Mesenchymal stem cell (in vitro differentiated cells and primary cell): ENCODE measurements at regions not wholly inside any gene's neighbourhood (a gene's known extent, or its start where the extent isn't known, plus 50 kb on each side); places are given as distances from the start of the nearest gene placed in this dataset.

Experiments
- DNase-seq: peaks from one replicate; pipeline ENCODE4 v3.0.0-alpha.2; 2013
- H2AFZ ChIP-seq: one replicate; pipeline ENCODE4 v1.6.1; 2013; ENCODE audit warnings: low read depth, mild to moderate bottlenecking, control low read depth, inconsistent platforms, low read length, moderate library complexity
- H2AK5ac ChIP-seq: 2 replicates; pipeline ENCODE4 v1.6.1; 2013; ENCODE audit warnings: low read length, moderate library complexity, mild to moderate bottlenecking, inconsistent platforms; ENCODE audit not compliant: severe bottlenecking
- H2BK120ac ChIP-seq: one replicate; pipeline ENCODE4 v1.6.1; 2013; ENCODE audit warnings: low read depth, mild to moderate bottlenecking, inconsistent platforms, low read length, moderate library complexity
- H2BK12ac ChIP-seq, 2 experiments: one replicate each; pipeline ENCODE4 v1.6.1; 2013; ENCODE audit warnings: inconsistent platforms in 2 of 2, low read length in 2 of 2, mild to moderate bottlenecking in 2 of 2, moderate library complexity in 2 of 2, control low read depth in 1 of 2
- H2BK15ac ChIP-seq: one replicate; pipeline ENCODE4 v1.6.1; 2013; ENCODE audit warnings: mild to moderate bottlenecking, low read depth, inconsistent platforms; ENCODE audit not compliant: poor library complexity, severe bottlenecking
- H2BK5ac ChIP-seq: 2 replicates; pipeline ENCODE4 v1.6.1; 2013; ENCODE audit warnings: low read depth, mild to moderate bottlenecking, low read length, control low read depth, inconsistent platforms; ENCODE audit not compliant: poor library complexity, severe bottlenecking
- H3K14ac ChIP-seq, 2 experiments: one replicate each; pipeline ENCODE4 v1.6.1; 2013; ENCODE audit warnings: inconsistent platforms in 2 of 2, low read length in 2 of 2, control low read depth in 1 of 2, mild to moderate bottlenecking in 1 of 2, moderate library complexity in 1 of 2
- H3K18ac ChIP-seq, 2 experiments: one replicate each; pipeline ENCODE4 v1.6.1; 2013; ENCODE audit warnings: inconsistent platforms in 2 of 2, low read length in 2 of 2, control low read depth in 1 of 2, low read depth in 1 of 2, mild to moderate bottlenecking in 1 of 2
- H3K23ac ChIP-seq, 2 experiments: one replicate each; pipeline ENCODE4 v1.6.1; 2013; ENCODE audit warnings: inconsistent platforms in 2 of 2, low read length in 2 of 2, mild to moderate bottlenecking in 2 of 2, moderate library complexity in 2 of 2, control low read depth in 1 of 2
- H3K27ac ChIP-seq: 2 replicates; pipeline ENCODE4 v1.5.1; 2013; ENCODE audit warnings: mild to moderate bottlenecking, moderate library complexity, low read length, control low read depth, inconsistent platforms; ENCODE audit not compliant: poor library complexity, severe bottlenecking
- H3K27me3 ChIP-seq, 2 experiments: 2 replicates each; pipeline versions ENCODE4 v1.6.1 to v1.7.0; 2013; ENCODE audit warnings: low read length in 2 of 2, mild to moderate bottlenecking in 2 of 2, moderate library complexity in 2 of 2, control low read depth in 1 of 2, inconsistent platforms in 1 of 2; ENCODE audit not compliant: control insufficient read depth in 1 of 2, insufficient read depth in 1 of 2
- H3K36me3 ChIP-seq, 2 experiments: 2 replicates each; pipeline versions ENCODE4 v1.6.1 to v1.7.0; 2013; ENCODE audit warnings: low read length in 2 of 2, control low read depth in 1 of 2, inconsistent platforms in 1 of 2, low read depth in 1 of 2, mild to moderate bottlenecking in 1 of 2; ENCODE audit not compliant: insufficient read depth in 2 of 2, control insufficient read depth in 1 of 2
- H3K4ac ChIP-seq, 2 experiments: one replicate each; pipeline ENCODE4 v1.6.1; 2013; ENCODE audit warnings: inconsistent platforms in 2 of 2, low read length in 2 of 2, mild to moderate bottlenecking in 2 of 2, moderate library complexity in 2 of 2, control low read depth in 1 of 2, low read depth in 1 of 2
- H3K4me1 ChIP-seq: 2 replicates; pipeline ENCODE4 v1.6.1; 2013; ENCODE audit warnings: low read depth, low read length, control low read depth; ENCODE audit not compliant: control insufficient read depth, insufficient read depth
- H3K4me2 ChIP-seq: 2 replicates; pipeline ENCODE4 v1.6.1; 2013; ENCODE audit warnings: low read length, mild to moderate bottlenecking, inconsistent platforms; ENCODE audit not compliant: poor library complexity, severe bottlenecking
- H3K4me3 ChIP-seq, 2 experiments: 2 replicates each; pipeline versions ENCODE4 v1.5.1 to v1.7.0; 2013; ENCODE audit warnings: low read length in 2 of 2, mild to moderate bottlenecking in 2 of 2, control low read depth in 1 of 2, low read depth in 1 of 2; ENCODE audit not compliant: insufficient read depth in 1 of 2
- H3K79me1 ChIP-seq: replicated peaks from 2 replicates; pipeline ENCODE4 v1.6.1; 2013; ENCODE audit warnings: mild to moderate bottlenecking, control low read depth, low read length, inconsistent platforms; ENCODE audit not compliant: poor library complexity, severe bottlenecking
- H3K9ac ChIP-seq: 2 replicates; pipeline ENCODE4 v1.7.0; 2013; ENCODE audit warnings: mild to moderate bottlenecking, low read length, moderate library complexity
- H3K9me3 ChIP-seq: 2 replicates; pipeline ENCODE4 v1.7.0; 2013; ENCODE audit warnings: mild to moderate bottlenecking, low read length; ENCODE audit not compliant: control insufficient read depth
- H4K8ac ChIP-seq: one replicate; pipeline ENCODE4 v1.6.1; 2013; ENCODE audit warnings: inconsistent platforms, mild to moderate bottlenecking, low read length, moderate library complexity
- H4K91ac ChIP-seq: one replicate; pipeline ENCODE4 v1.6.1; 2013; ENCODE audit warnings: mild to moderate bottlenecking, low read length, inconsistent platforms
- WGBS: methylation state at CpG from one replicate; pipeline ENCODE4 v1.1.7; 2013; ENCODE audit warnings: mixed read lengths; 5-methylcytosine and 5-hydroxymethylcytosine counted together

DNA sequence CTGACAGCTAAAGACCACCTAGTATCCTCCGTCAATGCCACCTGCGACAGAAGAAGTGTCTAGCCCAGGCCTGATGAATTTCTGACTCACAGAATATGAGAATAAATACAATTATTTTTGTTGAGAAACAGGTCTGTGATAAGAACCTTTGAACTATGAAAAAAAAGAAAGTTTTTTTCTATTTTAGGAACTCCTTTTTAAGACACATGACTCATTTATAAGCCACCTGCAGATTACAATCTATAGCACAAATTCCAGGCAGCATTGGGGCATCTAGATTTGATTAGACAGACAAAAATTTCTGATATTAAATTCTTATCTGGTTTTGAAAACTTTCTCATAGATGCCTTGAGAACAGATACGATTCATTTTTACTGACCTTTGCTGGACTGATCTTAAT lies 256.7 kb upstream of the LYZL1 start:
- Histone ChIP-seq H3K36me3 (no peaks in the 10 kb centered on the region), H3K27ac (no peak overlapping the region), H2BK15ac (no peak overlapping the region), H3K79me1 (no peaks in the 10 kb centered on the region), H3K4me2 (no peak overlapping the region), H3K27me3 (peaks cover 0 to 10% of the 10 kb centered on the region in 2 experiments), H3K23ac (no peak overlapping the region), H3K9ac (no peak overlapping the region), H4K8ac (no peak overlapping the region), H2AFZ (no peak overlapping the region), H2BK5ac (no peak overlapping the region), H2BK120ac (no peak overlapping the region), H3K18ac (peak overlapping the region in 1 of 2 experiments; percentile 8), H3K4ac (no peak overlapping the region), H3K9me3 (no peaks in the 10 kb centered on the region), H2BK12ac (no peak overlapping the region), H3K14ac (no peak overlapping the region), H4K91ac (no peak overlapping the region), H2AK5ac (no peak overlapping the region), H3K4me3 (no peak overlapping the region), H3K4me1 (no peaks in the 10 kb centered on the region)
- DNase-seq, result no peak
- 100% methylated on average over 1 of the region's 3 CpGs for WGBS

DNA sequence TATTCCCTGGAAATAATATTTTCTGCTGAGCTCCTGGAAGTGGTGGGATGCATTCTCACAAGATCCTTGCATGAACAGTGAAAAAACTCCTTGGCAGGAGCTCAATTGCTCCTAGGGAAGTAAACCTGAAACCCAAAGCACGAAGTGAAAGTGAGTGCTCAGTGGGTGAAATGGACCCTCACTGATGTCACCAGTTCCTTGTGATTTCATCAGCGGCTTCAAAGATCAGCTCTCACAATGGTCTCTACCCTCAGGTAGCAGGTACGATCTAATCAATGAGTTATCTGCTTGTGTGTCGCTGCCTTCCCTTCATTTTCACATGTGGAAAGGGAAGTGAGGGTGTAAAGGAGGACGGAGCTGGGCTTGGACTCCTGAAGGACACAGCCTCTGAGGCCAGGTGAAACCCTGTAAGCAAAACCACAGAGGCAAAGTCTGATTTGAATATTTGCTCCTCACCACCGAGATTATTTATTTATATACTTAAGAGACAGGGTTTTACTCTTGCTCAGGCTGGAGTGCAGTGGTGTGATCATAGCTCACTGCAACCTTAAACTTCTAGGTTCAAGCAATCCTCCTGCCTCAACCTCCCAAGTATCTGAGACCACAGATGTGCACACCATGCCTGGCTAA lies 255.4 kb upstream of the LYZL1 start:
- Histone ChIP-seq H3K4me3 (no peak overlapping the region), H3K9me3 (no peaks in the 10 kb centered on the region), H4K8ac (no peak overlapping the region), H3K14ac (no peak overlapping the region), H3K4me1 (no peaks in the 10 kb centered on the region), H3K27me3 (peaks cover 0 to 10% of the 10 kb centered on the region in 2 experiments), H3K9ac (no peak overlapping the region), H3K79me1 (no peaks in the 10 kb centered on the region), H2BK15ac (no peak overlapping the region), H4K91ac (no peak overlapping the region), H3K4me2 (no peak overlapping the region), H3K36me3 (no peaks in the 10 kb centered on the region), H2BK12ac (no peak overlapping the region), H2BK5ac (no peak overlapping the region), H3K23ac (no peak overlapping the region), H2BK120ac (no peak overlapping the region), H3K27ac (no peak overlapping the region), H2AK5ac (no peak overlapping the region), H3K4ac (no peak overlapping the region), H3K18ac (no peak overlapping the region), H2AFZ (no peak overlapping the region)
- DNase-seq, result no peak
- 94% methylated on average over 5 of the region's 6 CpGs for WGBS

DNA sequence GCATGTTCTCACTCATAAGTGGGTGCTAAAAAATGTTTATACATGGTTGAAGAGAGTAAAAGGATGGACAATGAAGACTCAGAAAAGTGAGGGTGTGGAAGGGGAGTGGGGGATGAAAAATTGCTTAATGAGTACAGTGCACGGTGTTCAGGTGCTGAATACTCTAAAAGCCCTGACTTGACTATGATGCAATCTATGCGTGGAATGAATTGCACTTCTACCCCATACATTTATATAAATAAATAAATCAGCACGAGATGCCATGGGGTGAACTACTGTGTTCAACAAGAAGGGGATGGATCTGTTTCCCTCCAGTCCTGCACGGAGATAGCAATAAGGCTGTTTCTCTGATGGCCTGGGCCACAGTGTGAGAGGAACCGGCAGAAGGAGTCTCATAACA lies 254.3 kb upstream of the LYZL1 start:
- H2BK12ac ChIP-seq, result no peak overlapping the region
- no peak overlapping the region for H3K4ac ChIP-seq
- no peak overlapping the region for H2BK5ac ChIP-seq
- H2BK120ac ChIP-seq, result no peak overlapping the region
- no peak overlapping the region for H3K23ac ChIP-seq
- H2AFZ ChIP-seq, result no peak overlapping the region
- H3K18ac ChIP-seq, result no peak overlapping the region
- H3K9ac ChIP-seq, result no peak overlapping the region
- H4K8ac ChIP-seq, result peak overlapping the region; percentile 77
- no peak for DNase-seq
- H3K4me3 ChIP-seq, result no peak overlapping the region
- H3K4me2 ChIP-seq, result no peak overlapping the region
- H2BK15ac ChIP-seq, result no peak overlapping the region
- peak overlapping the region; percentile 68 for H2AK5ac ChIP-seq
- H3K9me3 ChIP-seq, result no peaks in the 10 kb centered on the region
- H3K14ac ChIP-seq, result no peak overlapping the region
- no peak overlapping the region for H4K91ac ChIP-seq
- no peak overlapping the region for H3K27ac ChIP-seq
- no peaks in the 10 kb centered on the region for H3K79me1 ChIP-seq
- peaks cover 0 to 8% of the 10 kb centered on the region in 2 experiments for H3K27me3 ChIP-seq
- peaks cover 2% of the 10 kb centered on the region for H3K4me1 ChIP-seq
- no peaks in the 10 kb centered on the region for H3K36me3 ChIP-seq
- 34% methylated on average over 3 of the region's 5 CpGs for WGBS

DNA sequence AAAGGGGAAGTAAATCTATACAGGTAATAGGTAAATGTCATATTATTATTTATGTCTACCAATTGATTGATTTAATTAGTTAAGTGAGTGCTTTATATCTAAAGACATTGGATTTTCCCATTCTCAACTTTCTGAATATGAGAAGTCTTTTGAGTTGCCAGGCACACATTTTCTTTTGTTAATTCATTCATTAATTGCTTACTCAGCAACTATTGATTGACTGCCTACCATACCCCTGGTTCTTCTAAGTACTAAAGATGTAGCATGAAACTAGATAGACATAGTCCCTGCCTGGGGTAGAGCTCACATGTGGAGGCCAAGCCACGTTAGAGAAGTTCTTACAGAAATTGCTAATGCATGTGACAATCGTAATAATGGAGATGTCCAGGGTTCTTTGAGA lies 253.1 kb upstream of the LYZL1 start:
- H3K4ac ChIP-seq, result no peak overlapping the region
- H3K14ac ChIP-seq, result no peak overlapping the region
- no peak overlapping the region for H2BK15ac ChIP-seq
- no peak overlapping the region for H2AK5ac ChIP-seq
- no peak for DNase-seq
- no peak overlapping the region for H3K9ac ChIP-seq
- H2BK12ac ChIP-seq, result no peak overlapping the region
- no peak overlapping the region for H3K4me3 ChIP-seq
- H3K18ac ChIP-seq, result no peak overlapping the region
- no peak overlapping the region for H2BK5ac ChIP-seq
- H3K4me2 ChIP-seq, result no peak overlapping the region
- H3K36me3 ChIP-seq, result no peaks in the 10 kb centered on the region
- no peak overlapping the region for H2AFZ ChIP-seq
- no peak overlapping the region for H4K8ac ChIP-seq
- H2BK120ac ChIP-seq, result no peak overlapping the region
- WGBS, result 94% methylated on average over 2 of the region's 2 CpGs
- no peak overlapping the region for H3K23ac ChIP-seq
- no peaks in the 10 kb centered on the region for H3K9me3 ChIP-seq
- H4K91ac ChIP-seq, result no peak overlapping the region
- H3K27me3 ChIP-seq, result no peaks in the 10 kb centered on the region
- peaks cover 7% of the 10 kb centered on the region for H3K4me1 ChIP-seq
- no peaks in the 10 kb centered on the region for H3K79me1 ChIP-seq
- no peak overlapping the region for H3K27ac ChIP-seq
